GM18498 (cell line): ENCODE measurements at regions not wholly inside any gene's neighbourhood (a gene's known extent, or its start where the extent isn't known, plus 50 kb on each side); places are given as distances from the start of the nearest gene placed in this dataset.
A peak's percentile ranks its signal among the peaks of the same experiment; 100 is the strongest.
"Not testable (repeated sequence)": the region's sequence is repeated elsewhere in the genome, so short reads cannot be mapped to it uniquely, and the experiment has no call there.

ENCODE experiments used
- ATAC-seq: cut with Tn5 transposase; IDR thresholded peaks from one replicate; pipeline ENCODE4 v1.9.1; 2021; ENCODE audit warnings: mild to moderate bottlenecking, moderate library complexity; ENCODE audit not compliant: unreplicated experiment

DNA sequence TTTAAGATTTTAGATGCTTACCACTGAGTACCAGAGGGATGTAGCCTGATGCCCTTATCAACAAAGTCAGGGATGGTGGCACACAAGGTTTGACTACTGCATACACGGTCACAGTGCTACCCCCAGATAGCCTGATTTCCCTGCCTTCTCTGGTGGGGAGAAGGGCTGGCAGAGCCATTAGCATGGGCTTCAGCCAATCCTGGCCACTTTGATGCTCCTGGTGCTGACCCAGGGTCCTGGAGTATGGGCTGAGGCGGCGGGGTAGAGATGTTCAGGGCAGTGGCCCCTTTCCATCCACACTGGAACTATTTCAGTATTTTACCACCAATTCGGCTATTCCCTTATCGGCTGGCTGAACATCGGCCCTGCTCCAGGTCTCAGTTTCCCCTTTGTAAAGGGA is 83.2 kb downstream of the POTEB3 start:
- not testable (repeated sequence) for ATAC-seq

DNA sequence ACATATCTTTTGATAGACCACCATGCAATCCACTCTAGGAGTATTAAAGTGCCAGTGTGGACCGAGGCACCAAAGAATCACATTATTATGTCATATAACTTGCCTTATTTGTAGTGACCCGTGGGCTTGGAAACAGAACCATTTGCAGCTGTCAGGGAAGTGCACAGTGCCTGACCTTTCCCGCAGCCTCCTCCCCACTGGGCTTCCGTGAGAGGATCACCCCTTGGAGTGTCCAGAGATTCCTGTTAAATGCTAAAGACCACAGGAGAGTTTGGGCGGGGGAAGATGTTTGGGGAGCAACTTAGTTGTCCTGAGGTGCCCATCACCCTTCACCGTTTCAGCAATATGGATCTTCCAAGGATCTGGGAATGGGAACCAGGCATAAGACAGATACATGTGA is 84.4 kb downstream of the POTEB3 start:
- ATAC-seq: not testable (repeated sequence)

DNA sequence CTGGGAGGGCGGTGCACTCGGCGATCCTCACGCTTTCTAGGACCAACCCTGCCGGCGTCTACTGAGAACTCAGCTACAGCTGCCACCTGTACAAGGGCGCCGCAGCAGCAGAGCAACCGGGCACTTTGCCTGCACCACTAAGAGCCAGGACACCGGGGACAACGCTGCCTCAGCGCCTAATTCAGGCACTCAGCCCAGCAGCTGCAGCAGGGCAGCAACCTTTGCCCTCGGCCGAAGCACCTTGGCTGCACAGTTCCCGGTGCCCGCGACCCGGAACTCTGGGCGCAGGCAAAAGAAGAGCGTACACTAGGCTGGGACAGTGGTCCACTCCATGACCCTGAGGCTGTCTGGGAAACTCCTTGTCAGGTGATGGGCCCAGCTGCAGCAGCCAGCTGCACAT is 85.7 kb downstream of the POTEB3 start:
- not testable (repeated sequence) for ATAC-seq

DNA sequence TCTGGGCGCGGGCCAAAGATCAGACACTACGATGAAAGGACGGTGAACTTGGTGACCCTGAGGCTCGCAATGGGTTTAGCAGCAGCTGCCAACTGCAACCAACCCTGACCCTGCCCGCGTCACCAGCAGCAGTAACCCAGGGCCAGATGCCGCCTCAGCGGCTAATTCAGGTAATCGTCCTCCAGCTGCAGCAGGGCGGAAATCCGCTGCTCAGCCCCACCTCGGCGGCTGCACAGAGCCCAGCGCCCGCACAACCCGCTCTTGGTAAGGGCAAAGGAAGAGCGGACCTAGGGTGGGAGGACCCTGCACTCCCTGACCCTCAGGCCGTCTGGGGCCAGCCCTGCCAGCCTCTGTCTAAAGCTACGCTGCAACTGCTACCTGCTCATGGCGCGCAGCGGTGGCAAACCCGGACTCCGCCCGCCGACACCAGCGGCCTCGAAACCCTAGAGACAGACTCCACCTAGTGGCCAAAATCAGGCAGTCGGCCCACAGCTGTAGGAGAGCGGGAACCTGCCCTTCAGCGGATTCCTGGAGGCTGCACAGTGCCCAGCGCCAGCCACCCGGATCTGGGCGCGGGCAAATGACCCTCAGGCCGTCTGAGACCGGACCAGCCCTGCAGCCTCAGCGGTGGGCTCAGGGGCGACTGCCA is 87.5 kb downstream of the POTEB3 start:
- not testable (repeated sequence) for ATAC-seq

DNA sequence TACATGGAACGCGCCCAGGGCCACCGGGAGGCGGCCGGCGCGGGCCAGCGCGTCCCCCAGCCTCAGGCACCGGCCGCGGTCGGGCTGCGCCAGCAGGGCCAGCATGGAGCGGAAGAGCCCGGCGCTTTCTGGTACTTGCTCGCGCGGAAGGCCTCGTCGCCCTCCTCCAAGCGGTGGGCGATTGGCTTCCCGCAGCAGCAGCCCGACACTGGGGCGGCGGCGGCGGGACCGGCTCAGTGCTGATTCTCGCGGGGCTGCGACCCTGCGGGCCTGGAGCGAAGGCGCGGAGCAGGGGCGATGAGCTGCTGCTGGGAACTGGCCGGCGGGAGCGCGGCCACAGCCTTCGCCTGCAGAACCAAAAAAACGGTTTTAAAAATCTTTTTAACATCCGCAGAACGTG is 95.3 kb downstream of the POTEB3 start:
- not testable (repeated sequence) for ATAC-seq

DNA sequence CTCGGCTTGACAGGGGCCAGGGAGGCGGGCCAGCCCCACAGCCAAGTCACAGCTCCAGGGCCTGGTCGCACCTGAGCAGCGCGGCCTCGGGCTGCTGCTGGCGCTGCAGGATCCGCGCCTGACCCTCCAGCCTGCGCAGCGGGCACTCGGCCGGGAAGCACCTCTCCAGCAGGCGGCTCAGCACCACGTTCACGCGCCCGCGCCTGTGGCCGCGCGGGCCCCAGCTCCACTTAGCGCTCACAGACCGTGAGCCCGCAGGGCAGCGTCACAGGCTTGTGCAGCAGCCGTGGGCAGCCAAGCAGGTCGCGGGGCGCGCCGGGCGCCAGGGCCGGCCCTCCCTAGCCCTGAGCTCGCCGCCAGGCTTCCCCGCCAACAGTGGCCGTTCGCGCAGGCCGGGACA is 95.8 kb downstream of the POTEB3 start:
- not testable (repeated sequence) for ATAC-seq

DNA sequence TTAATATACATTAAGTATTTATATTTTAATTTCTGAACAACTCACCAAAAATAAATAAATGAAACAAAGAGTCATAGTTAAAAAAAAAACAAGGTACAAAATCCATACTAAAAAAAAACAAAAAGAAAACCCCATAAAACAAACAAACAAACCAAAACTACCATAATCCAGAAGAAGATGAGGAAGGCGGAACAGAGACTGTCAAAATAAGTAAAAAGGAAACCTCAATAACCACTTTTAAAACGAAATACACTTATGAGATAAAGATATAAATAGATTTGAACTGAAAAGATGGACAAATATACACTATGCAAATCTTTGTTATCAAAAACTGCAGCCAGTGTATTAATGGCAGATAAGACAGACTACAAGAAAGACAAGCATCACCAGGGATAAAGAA is 103.3 kb downstream of the POTEB3 start:
- ATAC-seq: not testable (repeated sequence)

DNA sequence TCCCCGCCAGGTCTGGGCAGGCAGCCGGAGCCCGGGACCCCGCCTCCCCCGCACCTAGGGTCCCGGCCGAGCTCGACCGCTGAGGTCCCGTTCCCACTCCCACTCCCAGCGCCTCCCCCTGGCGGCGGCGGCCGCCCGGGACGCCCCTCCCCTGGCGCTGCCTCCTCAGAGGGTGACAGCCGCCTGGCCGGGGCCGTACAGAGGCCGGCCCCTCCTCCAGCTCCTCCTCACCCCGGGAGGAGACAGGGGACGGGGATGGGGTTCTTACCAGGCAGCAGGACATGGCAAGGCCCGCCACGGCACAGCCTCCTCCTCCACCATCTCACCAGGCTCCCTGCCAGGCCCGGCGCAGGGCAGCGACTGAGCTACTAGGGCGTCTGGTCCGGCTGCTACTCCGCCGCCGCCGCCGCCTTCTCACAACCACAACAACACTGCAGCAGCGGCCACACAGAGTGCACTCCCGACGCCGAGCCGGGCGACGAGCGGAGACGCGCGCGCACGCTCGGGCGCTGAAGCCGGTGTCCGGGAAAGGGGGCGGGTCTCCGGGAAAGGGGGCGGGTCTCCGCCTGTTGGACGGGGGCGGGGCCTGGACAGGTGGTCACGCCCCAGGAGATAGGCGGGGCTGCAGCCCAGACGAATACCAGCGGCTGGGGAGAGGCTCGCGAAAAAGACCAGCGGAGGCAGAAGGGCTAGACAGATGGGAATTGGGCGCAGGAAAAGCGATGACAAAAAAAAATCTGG is 115.4 kb downstream of the POTEB3 start:
- ATAC-seq: not testable (repeated sequence)

DNA sequence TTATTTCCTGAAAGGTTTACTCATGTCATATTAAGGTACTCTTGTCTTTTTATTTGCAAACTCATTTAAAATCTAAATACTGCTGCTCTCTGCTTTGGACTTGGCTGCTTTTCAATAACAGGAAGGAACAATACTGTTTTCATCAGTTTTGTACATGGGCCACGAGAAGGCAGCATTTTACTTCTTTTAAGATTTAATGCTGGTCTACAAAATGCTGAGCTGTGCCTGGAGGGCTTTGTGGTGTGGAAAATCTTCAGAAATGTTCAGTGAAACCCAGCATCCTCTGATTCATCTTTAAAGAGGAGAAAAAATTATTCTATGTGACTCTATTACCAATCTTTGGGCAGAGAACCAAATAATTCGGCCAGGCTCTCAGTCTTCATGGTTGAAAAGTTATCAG is 155.9 kb downstream of the POTEB3 start:
- ATAC-seq: peak; percentile 44

DNA sequence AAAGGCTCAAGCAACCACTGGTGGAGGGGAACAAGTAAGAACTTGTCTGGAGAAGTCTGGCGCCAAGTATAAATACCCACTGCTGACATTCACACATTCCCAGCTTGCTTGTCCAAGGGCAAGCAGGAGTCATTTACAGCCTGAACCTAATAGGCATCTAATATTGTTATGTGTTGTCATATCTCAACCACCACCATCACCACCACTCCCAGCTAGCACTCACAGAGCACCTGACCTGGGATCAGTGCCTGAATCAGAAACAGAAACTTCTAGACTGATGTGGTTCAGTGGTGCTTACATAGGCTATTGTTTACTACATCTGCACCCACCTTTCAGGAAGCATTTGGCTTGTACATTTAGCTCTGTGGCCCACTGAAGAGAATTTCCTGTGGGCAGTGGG is 157.1 kb downstream of the POTEB3 start:
- peak; percentile 96 for ATAC-seq

DNA sequence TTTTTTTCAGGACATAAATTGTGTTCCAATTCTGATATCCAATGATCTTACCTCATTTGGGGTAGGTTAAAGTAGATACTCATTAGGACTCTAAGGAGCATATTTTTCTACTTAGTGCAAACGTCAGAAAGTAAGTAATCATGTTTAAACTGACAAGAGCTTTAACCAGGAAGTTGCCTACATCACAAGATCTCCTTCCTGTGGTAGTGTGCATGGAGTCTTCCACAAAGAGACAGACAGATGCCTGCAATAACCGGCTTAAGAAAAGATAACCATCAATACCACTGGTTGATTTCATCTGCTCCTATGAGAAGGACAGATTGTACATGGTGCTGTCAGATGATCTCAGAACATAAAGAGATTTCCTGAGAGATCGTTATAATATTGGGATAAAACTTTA is 160.0 kb downstream of the POTEB3 start:
- not testable (repeated sequence) for ATAC-seq

DNA sequence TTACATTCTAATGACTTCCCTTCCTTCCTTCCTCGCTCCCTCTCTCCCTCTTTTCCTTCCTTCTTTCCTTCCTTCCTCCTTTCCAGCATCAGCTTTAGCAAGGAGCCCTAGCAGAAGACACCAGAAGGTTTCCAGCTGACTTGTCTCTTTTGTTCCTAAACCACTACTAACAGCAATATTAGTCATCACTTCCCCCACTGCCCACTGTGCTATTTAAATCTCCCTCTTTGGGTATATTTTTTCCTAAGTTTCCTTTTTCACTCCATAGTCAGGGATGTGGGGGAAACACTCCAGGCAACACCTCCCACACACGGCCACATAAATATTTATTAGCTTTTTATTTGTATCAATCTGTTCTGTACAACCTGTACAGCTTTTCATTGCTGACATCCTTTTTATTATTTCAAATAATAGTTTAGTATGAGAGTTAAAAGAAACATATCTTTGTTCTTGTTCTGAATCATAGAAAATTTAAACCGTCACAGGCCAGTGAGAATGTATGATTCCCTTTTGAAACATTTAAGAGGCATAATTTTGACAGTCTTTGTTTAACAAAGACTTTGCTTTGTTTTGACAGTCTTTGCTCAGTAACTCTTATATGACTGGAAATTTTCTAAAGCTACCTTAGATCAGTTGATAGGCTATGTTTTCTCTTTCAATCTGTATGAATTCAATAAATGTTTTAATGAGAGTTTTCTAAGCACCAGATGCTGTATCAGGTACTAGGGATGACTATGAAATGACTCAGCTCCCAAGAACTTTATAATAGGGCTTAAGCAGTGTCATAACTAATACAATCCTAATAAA is 167.9 kb downstream of the POTEB3 start:
- not testable (repeated sequence) for ATAC-seq

DNA sequence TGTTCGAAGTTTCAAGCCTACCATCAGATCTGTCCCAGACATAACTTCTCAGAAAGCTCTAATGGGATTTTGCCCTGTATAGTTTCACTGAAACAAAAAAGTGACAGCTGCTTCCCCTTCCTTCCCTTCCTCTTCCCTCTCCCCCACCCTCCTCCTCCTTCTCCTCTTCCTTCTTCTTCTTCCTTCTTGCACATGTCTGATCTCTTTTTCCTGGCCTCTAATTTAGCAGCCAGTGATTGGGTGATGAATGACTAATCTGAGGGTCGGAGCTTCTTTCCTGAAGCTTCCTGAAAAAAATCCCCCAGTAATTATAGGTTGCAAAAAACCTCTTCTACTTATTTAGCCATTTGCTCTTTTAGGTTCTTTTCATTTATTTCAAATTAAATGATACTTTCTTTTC is 168.7 kb downstream of the POTEB3 start:
- no peak for ATAC-seq

DNA sequence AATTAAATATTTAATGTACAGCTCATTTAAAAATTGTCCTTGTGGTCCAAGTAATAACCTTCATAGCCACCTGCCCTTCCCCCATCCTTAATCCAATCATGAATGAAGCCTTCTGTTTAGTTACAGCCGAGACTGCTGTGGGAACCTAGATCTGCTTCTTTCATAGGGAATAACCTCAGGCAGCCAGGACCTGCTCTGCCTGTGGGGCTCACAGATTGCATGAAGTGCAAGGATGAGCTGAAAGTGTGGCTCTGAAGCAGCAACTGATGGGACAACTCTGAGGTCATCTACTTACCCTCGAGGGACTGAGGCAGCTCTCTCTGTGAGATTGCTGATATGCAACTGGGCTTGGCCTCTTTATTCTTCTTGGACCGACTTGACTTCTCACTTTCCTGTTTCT is 169.8 kb downstream of the POTEB3 start:
- no peak for ATAC-seq

DNA sequence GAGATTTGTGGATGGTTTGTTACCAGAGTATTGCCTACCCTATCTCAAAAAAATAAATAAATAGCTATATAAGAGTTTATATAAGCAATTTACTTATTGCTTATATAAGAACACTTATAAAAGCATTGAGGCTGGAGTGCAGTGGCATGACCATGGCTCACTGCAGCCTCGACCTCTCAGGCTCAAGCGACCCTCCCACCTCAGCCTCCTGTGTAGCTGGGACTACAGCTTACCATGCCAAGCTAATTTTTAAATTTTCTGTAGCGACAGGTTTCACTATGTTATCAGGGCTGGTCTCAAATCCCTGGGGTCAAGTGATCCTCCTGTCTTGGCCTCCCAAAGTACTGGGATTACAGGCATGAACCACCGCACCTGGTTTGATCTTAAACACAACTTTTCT is 170.6 kb downstream of the POTEB3 start:
- not testable (repeated sequence) for ATAC-seq

DNA sequence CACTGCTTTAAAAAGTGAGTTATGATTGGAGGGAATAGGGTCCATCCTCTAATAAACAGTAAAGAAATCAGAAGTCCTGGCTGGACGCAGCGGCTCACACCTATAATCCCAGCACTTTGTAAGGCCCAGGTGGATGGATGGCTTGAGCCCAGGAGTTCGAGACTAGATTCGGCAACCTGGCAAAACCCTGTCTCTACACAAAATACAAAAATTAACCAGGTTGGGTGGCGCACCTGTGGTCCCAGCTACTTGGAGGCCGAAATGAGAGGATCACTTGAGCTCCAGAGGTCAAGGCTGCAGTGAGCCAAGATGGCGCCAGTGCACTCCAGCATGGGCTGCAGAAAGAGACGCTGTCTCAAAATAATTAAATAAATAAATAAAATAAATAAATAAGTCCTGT is 171.2 kb downstream of the POTEB3 start:
- ATAC-seq: no peak

DNA sequence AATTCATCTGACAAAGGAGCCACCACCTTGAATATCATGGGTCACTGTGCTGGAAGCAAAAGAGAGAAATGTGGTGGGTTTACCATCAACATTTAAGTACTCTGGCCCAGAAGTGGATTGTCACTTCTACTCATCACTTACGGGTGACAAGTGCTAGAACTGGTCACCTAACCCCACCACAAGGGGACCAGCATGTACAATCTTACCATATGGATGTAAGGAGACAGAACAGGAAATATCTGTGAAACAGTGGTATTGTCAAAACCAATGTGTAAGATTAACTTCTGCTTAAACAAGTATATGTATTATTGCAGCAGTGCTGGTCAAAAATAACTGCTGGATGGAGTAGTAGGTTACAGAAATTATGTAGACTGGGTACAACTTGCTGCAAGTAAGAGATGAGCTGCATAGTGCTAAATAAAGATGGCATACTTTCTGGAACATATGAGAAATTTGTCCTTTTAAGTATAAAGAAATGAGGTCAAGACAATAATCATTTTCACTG is 171.8 kb downstream of the POTEB3 start:
- ATAC-seq: no peak

DNA sequence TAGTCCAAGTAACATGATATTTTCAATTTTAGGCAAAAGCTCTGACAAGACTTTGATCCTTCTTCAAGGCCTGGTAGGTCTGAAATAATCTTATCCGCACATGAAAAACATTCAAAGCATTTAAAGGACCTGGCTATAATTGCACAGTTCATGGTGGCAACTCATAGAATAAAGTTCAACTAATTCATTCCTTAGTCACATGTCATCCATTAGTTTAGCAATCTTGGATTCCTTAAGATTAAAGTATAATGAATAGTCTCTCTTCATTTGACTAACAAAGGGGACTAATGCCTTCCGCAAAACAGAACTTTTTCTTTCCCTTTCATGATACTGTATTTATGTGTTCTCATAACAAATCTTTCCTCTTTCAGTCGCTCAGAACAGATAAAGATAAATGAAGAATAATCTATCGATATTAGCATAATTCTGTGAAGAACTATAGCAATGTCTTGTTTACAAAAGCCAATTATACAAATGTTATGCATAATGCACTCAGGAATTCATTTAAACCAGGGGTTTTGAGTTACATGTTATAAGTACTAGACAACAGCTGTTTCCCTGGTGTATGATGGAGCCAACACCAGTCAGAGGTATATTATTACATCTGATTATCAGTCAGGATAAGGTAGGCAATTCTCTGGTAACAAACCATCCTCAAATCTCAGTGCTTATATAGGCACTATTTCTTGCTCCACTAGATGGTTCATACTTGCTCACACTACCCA is 172.5 kb downstream of the POTEB3 start:
- no peak for ATAC-seq

DNA sequence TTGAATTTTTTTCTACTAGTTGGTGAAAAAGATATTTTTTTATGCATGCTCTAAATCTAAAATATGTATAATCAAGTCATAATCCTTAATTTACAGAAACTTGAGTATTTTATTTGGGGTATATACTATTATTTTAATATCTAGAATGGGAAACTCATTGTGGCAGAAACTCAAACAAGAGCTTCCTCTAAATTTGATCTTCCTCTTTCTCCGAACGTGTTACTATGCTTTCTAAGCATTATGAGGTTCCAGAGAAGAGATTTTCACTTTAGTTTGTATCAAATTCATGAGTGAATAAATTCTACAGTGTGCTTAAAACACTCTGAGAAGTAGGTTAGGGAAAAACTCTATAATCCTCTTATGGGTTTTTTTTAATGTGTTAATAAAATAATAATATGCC is 173.1 kb downstream of the POTEB3 start:
- ATAC-seq: no peak

DNA sequence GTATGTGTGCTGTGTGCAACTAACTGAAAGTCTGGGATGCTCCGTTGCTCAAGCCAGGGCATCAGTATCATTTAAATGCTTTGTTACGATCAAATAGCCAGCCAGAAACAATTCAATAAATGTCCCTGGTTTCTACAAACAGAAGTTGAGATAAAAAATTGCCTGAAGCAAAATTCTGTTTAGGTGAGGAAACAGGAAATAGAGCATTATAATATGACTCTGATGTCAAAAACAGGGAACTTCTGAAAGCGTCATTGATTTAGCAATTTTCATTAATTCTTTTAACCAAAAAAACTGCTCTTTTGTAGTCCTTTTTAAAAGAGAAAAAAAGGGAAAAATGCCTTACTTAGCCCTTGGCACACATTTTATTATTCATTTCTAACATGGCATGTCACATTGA is 174.7 kb downstream of the POTEB3 start:
- ATAC-seq: not testable (repeated sequence)
